ENCODE measurements at regions not wholly inside any gene's neighbourhood (a gene's known extent, or its start where the extent isn't known, plus 50 kb on each side); places are given as distances from the start of the nearest gene placed in this dataset.
"Not testable (repeated sequence)": the region's sequence is repeated elsewhere in the genome, so short reads cannot be mapped to it uniquely, and the experiment has no call there.

DNA sequence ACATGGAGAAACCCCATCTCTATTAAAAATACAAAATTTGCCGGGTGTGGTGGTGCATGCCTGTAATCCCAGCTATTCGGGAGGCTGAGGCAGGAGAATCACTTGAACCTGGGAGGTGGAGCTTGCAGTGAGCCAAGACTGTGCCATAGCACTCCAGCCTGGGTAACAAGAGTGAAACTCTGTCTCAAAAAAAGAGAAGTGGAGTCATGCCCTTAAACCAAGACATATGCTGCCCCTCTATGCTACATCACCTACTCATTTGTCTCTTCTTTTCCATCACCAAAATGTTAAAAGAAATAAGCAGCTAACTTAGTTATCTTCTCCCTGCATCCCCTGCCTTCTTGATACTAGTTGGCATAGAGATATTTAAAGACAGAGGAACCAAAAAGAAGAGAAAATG lies 63.4 kb upstream of the RBPJ start:
- TF ChIP-seq, protein P1, sequence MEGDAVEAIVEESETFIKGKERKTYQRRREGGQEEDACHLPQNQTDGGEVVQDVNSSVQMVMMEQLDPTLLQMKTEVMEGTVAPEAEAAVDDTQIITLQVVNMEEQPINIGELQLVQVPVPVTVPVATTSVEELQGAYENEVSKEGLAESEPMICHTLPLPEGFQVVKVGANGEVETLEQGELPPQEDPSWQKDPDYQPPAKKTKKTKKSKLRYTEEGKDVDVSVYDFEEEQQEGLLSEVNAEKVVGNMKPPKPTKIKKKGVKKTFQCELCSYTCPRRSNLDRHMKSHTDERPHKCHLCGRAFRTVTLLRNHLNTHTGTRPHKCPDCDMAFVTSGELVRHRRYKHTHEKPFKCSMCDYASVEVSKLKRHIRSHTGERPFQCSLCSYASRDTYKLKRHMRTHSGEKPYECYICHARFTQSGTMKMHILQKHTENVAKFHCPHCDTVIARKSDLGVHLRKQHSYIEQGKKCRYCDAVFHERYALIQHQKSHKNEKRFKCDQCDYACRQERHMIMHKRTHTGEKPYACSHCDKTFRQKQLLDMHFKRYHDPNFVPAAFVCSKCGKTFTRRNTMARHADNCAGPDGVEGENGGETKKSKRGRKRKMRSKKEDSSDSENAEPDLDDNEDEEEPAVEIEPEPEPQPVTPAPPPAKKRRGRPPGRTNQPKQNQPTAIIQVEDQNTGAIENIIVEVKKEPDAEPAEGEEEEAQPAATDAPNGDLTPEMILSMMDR (IDR thresholded peaks at IDR 0.05 in 4 of 5, conservative IDR thresholded peaks at IDR 0.05 in 1 of 5): not testable (repeated sequence)
- TF ChIP-seq POLR2A (IDR thresholded peaks at IDR 0.05): not testable (repeated sequence)
